ENCODE measurements at regions not wholly inside any gene's neighbourhood (a gene's known extent, or its start where the extent isn't known, plus 50 kb on each side); places are given as distances from the start of the nearest gene placed in this dataset.

DNA sequence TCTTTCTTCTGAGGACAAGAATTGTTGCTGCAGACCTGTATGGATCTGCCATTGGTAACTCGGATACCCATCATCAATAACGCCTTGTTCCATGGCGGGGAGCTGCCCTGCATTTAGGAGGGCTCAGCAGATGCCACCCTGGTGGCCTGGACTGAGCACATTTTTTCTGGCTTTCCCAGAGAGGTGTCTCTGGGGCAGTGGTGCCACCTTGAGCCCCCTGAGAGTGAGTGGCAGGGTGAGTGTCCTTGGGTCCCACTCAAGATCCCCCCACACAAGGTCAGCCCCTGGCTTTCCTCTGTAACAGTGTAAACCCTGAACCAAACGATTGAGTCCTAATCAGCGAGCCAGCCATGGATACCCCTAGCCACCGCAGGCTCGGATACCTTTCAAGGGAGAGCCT, 258.6 kb downstream of the GLRX3 start:
- H3K4me3 Mint-ChIP-seq, result no peak overlapping the region
- Histone ChIP-seq H3F3A (replicated peaks; ENCODE audit: low read depth) (no peaks in the 10 kb centered on the region), H3K9me2 (ENCODE audit: insufficient read depth) (no peaks in the 10 kb centered on the region), H3K4me3 (no peak overlapping the region), H3K4me1 (ENCODE audit: insufficient read depth) (no peaks in the 10 kb centered on the region), H3K79me2 (replicated peaks; ENCODE audit: insufficient read depth) (no peaks in the 10 kb centered on the region), H3K27me3 (ENCODE audit: insufficient read depth) (no peaks in the 10 kb centered on the region), H3K36me3 (ENCODE audit: insufficient read depth) (no peaks in the 10 kb centered on the region; the same call in 1 of the 2 replicates), H2AFZ (no peak overlapping the region), H3K27ac (ENCODE audit: low read depth) (no peak overlapping the region), H3K4me2 (no peak overlapping the region), H4K20me1 (replicated peaks; ENCODE audit: insufficient read depth) (no peaks in the 10 kb centered on the region)
- H3K36me3 Mint-ChIP-seq (ENCODE audit: low read depth), result peaks cover 65% of the 10 kb centered on the region
- no peak overlapping the region for H3K27ac Mint-ChIP-seq
- peaks cover 100% of the 10 kb centered on the region for H3K9me3 Mint-ChIP-seq
- TF ChIP-seq JUNB (IDR thresholded peaks at IDR 0.05; ENCODE audit: unreplicated experiment), result no peak
- TF ChIP-seq ZNF331 (CRISPR knock-in tag; IDR thresholded peaks at IDR 0.05; ENCODE audit: low read depth), result no peak
- TF ChIP-seq CREB1 (CRISPR knock-in tag; IDR thresholded peaks at IDR 0.05; ENCODE audit: low read depth), result no peak
- TF ChIP-seq, protein P1, sequence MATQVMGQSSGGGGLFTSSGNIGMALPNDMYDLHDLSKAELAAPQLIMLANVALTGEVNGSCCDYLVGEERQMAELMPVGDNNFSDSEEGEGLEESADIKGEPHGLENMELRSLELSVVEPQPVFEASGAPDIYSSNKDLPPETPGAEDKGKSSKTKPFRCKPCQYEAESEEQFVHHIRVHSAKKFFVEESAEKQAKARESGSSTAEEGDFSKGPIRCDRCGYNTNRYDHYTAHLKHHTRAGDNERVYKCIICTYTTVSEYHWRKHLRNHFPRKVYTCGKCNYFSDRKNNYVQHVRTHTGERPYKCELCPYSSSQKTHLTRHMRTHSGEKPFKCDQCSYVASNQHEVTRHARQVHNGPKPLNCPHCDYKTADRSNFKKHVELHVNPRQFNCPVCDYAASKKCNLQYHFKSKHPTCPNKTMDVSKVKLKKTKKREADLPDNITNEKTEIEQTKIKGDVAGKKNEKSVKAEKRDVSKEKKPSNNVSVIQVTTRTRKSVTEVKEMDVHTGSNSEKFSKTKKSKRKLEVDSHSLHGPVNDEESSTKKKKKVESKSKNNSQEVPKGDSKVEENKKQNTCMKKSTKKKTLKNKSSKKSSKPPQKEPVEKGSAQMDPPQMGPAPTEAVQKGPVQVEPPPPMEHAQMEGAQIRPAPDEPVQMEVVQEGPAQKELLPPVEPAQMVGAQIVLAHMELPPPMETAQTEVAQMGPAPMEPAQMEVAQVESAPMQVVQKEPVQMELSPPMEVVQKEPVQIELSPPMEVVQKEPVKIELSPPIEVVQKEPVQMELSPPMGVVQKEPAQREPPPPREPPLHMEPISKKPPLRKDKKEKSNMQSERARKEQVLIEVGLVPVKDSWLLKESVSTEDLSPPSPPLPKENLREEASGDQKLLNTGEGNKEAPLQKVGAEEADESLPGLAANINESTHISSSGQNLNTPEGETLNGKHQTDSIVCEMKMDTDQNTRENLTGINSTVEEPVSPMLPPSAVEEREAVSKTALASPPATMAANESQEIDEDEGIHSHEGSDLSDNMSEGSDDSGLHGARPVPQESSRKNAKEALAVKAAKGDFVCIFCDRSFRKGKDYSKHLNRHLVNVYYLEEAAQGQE (IDR thresholded peaks at IDR 0.05; ENCODE audit: unreplicated experiment), result no peak
- no peak for TF ChIP-seq EZH2 (IDR thresholded peaks at IDR 0.05; ENCODE audit: low read depth, unreplicated experiment)
- TF ChIP-seq, protein P2, sequence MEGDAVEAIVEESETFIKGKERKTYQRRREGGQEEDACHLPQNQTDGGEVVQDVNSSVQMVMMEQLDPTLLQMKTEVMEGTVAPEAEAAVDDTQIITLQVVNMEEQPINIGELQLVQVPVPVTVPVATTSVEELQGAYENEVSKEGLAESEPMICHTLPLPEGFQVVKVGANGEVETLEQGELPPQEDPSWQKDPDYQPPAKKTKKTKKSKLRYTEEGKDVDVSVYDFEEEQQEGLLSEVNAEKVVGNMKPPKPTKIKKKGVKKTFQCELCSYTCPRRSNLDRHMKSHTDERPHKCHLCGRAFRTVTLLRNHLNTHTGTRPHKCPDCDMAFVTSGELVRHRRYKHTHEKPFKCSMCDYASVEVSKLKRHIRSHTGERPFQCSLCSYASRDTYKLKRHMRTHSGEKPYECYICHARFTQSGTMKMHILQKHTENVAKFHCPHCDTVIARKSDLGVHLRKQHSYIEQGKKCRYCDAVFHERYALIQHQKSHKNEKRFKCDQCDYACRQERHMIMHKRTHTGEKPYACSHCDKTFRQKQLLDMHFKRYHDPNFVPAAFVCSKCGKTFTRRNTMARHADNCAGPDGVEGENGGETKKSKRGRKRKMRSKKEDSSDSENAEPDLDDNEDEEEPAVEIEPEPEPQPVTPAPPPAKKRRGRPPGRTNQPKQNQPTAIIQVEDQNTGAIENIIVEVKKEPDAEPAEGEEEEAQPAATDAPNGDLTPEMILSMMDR (conservative IDR thresholded peaks at IDR 0.05; ENCODE audit: low read depth in 2 of 2), result no peak
- no peak for TF ChIP-seq POLR2AphosphoS5 (IDR thresholded peaks at IDR 0.05; ENCODE audit: low read depth)
- TF ChIP-seq, protein P3, sequence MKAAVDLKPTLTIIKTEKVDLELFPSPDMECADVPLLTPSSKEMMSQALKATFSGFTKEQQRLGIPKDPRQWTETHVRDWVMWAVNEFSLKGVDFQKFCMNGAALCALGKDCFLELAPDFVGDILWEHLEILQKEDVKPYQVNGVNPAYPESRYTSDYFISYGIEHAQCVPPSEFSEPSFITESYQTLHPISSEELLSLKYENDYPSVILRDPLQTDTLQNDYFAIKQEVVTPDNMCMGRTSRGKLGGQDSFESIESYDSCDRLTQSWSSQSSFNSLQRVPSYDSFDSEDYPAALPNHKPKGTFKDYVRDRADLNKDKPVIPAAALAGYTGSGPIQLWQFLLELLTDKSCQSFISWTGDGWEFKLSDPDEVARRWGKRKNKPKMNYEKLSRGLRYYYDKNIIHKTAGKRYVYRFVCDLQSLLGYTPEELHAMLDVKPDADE (IDR thresholded peaks at IDR 0.05), result no peak
- no peaks in the 10 kb centered on the region; the same call in 2 of the 3 replicates for H3K4me1 Mint-ChIP-seq
- DNase-seq (ENCODE audit: low spot score), result no peak
- H3K27me3 Mint-ChIP-seq (ENCODE audit: insufficient read depth, low read depth, poor library complexity), result peaks cover 15% of the 10 kb centered on the region
- ATAC-seq, result no peak

DNA sequence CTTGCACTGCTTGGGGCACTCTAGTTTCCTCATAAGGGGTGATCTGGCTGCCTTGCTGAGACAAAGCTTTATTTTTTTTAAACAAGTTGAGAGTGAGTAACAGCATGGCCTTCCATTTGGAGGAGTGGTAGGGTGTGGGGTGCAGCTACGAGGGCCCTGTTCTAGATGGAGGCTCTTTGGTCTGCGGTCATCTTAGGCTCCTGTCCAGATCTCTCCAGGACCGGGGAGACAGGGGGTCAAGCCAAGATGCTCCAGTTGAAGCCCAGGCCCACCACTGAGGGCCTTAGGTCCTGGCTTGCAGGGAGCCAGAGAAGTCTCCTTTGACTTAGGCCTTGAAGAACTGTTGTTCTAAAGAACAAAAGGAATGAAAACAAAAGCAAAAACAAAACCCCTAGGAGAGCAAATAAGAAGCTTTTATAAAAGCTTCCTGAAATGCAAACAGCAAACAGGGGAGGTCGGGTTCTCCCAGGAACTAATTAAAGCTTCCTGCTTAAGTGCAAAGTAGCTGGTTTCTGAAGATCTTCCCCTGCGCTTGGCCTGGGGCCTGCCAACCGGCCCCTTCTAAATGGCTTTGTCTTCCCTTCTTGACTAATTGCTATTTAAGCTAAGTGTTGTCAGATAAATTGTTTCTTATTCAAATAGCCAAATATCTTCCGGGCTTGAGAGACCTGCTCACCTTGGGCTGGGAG, 259.2 kb downstream of the GLRX3 start:
- Mint-ChIP-seq H3K27me3 (ENCODE audit: insufficient read depth, low read depth, poor library complexity) (peaks cover 17% of the 10 kb centered on the region), H3K4me3 (no peak overlapping the region), H3K9me3 (peaks cover 98% of the 10 kb centered on the region), H3K4me1 (no peaks in the 10 kb centered on the region; the same call in 2 of the 3 replicates), H3K27ac (no peak overlapping the region), H3K36me3 (ENCODE audit: low read depth) (peaks cover 63% of the 10 kb centered on the region)
- DNase-seq (ENCODE audit: low spot score) (no peak), ATAC-seq (no peak)
- H3K27me3 ChIP-seq (ENCODE audit: insufficient read depth), result no peaks in the 10 kb centered on the region
- H2AFZ ChIP-seq, result no peak overlapping the region
- no peak overlapping the region for H3K27ac ChIP-seq (ENCODE audit: low read depth)
- H3K4me1 ChIP-seq (ENCODE audit: insufficient read depth), result no peaks in the 10 kb centered on the region
- H3K79me2 ChIP-seq (replicated peaks; ENCODE audit: insufficient read depth), result no peaks in the 10 kb centered on the region
- no peak overlapping the region for H3K4me2 ChIP-seq
- TF ChIP-seq, protein P1 (IDR thresholded peaks at IDR 0.05; ENCODE audit: unreplicated experiment), result no peak
- TF ChIP-seq EZH2phosphoT487 (IDR thresholded peaks at IDR 0.05; ENCODE audit: unreplicated experiment), result no peak
- TF ChIP-seq, protein P3 (IDR thresholded peaks at IDR 0.05), result no peak
- TF ChIP-seq NANOG (IDR thresholded peaks at IDR 0.05; ENCODE audit: borderline replicate concordance), result no peak
- no peak for TF ChIP-seq JUNB (IDR thresholded peaks at IDR 0.05; ENCODE audit: unreplicated experiment)
- H3K36me3 ChIP-seq (ENCODE audit: insufficient read depth), result no peaks in the 10 kb centered on the region; the same call in 1 of the 2 replicates
- no peaks in the 10 kb centered on the region for H4K20me1 ChIP-seq (replicated peaks; ENCODE audit: insufficient read depth)
- no peaks in the 10 kb centered on the region for H3F3A ChIP-seq (replicated peaks; ENCODE audit: low read depth)
- no peak overlapping the region for H3K4me3 ChIP-seq
- no peaks in the 10 kb centered on the region for H3K9me2 ChIP-seq (ENCODE audit: insufficient read depth)

Data from GM23338 (cell line).